Glutamatergic neuron (in vitro differentiated cells): ENCODE measurements at regions not wholly inside any gene's neighbourhood (a gene's known extent, or its start where the extent isn't known, plus 50 kb on each side); places are given as distances from the start of the nearest gene placed in this dataset.
"Not testable (repeated sequence)": the region's sequence is repeated elsewhere in the genome, so short reads cannot be mapped to it uniquely, and the experiment has no call there.

Experiments used
- DNase-seq: peaks from one replicate; pipeline ENCODE4 v3.0.0; 2022
- H3K27ac Mint-ChIP-seq: one replicate; pipeline ENCODE4 v1.8.0; 2020; ENCODE audit warnings: mild to moderate bottlenecking, mixed read lengths, inconsistent platforms; ENCODE audit not compliant: unreplicated experiment
- H3K27me3 Mint-ChIP-seq: one replicate; pipeline ENCODE4 v1.8.0; 2020; ENCODE audit warnings: mild to moderate bottlenecking, moderate library complexity, mixed read lengths, inconsistent platforms; ENCODE audit not compliant: unreplicated experiment
- H3K36me3 Mint-ChIP-seq: one replicate; pipeline ENCODE4 v1.8.0; 2020; ENCODE audit warnings: mild to moderate bottlenecking, mixed read lengths, inconsistent platforms; ENCODE audit not compliant: unreplicated experiment
- H3K4me1 Mint-ChIP-seq: one replicate; pipeline ENCODE4 v1.8.0; 2020; ENCODE audit warnings: mild to moderate bottlenecking, low read depth, mixed read lengths, inconsistent platforms; ENCODE audit not compliant: unreplicated experiment
- H3K4me3 Mint-ChIP-seq: one replicate; pipeline ENCODE4 v1.8.0; 2020; ENCODE audit warnings: mild to moderate bottlenecking, mixed read lengths, inconsistent platforms; ENCODE audit not compliant: unreplicated experiment
- H3K9me3 Mint-ChIP-seq: one replicate; pipeline ENCODE4 v1.8.0; 2020; ENCODE audit warnings: mild to moderate bottlenecking, moderate library complexity, mixed read lengths, inconsistent platforms; ENCODE audit not compliant: unreplicated experiment
- TF ChIP-seq, protein P1 (sequence below): fragments of 200-600 bp; sonication (generic); IDR thresholded peaks from one replicate; pipeline ENCODE4 v1.5.0; 2021; ENCODE audit not compliant: partially characterized antibody, unreplicated experiment

DNA sequence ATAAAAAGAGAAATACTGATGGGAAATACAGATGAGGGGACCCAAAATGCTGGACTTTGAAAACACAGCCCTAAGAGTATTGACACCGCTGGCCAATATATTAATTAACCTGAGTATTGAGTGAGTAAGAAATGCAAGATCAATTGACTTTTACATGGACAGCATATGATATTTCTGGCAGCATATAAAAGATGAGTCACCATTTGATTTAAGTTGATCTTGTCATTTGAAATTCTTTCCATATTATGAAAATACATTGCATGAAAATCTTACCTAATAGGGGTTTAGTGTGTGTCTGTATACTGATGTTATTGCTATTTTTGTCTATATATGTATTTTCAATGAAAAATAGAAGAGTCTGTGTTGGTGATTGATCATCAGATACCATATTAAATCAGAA is 619.6 kb downstream of the KCTD12 start:
- TF ChIP-seq, protein P1, sequence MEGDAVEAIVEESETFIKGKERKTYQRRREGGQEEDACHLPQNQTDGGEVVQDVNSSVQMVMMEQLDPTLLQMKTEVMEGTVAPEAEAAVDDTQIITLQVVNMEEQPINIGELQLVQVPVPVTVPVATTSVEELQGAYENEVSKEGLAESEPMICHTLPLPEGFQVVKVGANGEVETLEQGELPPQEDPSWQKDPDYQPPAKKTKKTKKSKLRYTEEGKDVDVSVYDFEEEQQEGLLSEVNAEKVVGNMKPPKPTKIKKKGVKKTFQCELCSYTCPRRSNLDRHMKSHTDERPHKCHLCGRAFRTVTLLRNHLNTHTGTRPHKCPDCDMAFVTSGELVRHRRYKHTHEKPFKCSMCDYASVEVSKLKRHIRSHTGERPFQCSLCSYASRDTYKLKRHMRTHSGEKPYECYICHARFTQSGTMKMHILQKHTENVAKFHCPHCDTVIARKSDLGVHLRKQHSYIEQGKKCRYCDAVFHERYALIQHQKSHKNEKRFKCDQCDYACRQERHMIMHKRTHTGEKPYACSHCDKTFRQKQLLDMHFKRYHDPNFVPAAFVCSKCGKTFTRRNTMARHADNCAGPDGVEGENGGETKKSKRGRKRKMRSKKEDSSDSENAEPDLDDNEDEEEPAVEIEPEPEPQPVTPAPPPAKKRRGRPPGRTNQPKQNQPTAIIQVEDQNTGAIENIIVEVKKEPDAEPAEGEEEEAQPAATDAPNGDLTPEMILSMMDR: no peak
- DNase-seq: no peak
- H3K36me3 Mint-ChIP-seq: no peaks in the 10 kb centered on the region
- no peaks in the 10 kb centered on the region for H3K9me3 Mint-ChIP-seq
- H3K27ac Mint-ChIP-seq: no peak overlapping the region
- H3K27me3 Mint-ChIP-seq: no peaks in the 10 kb centered on the region
- H3K4me3 Mint-ChIP-seq: no peak overlapping the region
- H3K4me1 Mint-ChIP-seq: no peaks in the 10 kb centered on the region

DNA sequence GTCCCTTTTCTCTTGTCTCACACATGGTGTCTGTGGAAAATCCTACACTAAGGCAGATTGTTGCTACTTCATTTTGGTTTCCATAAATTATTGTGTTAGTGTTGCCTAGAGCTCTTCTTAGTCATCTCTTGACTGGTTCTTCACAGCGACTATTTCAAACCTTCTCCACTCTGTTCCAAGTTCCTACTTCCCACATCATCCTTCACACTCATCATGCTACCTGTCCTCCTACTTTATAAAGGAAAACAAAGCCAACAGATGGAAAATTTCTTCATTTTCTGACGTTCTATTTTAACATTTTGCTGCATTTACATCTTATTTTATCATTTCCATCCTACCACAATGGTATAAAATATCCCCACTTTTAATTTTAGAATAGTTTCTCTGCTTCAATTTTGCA is 614.1 kb downstream of the LMO7 start:
- Mint-ChIP-seq H3K36me3 (no peaks in the 10 kb centered on the region), H3K4me1 (peaks cover 1% of the 10 kb centered on the region), H3K4me3 (no peak overlapping the region), H3K27ac (no peak overlapping the region), H3K9me3 (no peaks in the 10 kb centered on the region), H3K27me3 (peaks cover under 1% of the 10 kb centered on the region)
- no peak for DNase-seq
- TF ChIP-seq, protein P1: no peak

DNA sequence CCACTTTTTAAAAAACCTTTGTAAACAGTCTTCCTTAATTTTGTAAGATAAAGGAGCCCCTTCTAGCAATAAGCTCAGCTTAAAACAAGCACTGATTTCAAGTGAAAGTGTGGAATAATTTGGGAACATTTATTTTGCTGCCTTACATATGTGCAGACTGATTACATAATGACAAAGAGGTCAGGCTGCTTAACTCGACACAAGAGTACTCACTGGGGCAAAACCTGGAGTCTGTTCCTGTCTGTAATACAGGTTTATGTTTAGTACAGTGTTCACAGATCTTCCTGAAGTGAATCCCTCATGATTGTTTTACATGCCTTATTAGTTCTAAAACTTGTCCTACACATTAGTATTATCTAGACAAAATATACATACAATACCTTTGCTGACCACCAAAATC is 609.8 kb downstream of the LMO7 start:
- Mint-ChIP-seq H3K27me3 (peaks cover 2% of the 10 kb centered on the region), H3K36me3 (no peaks in the 10 kb centered on the region), H3K9me3 (peaks cover 2% of the 10 kb centered on the region), H3K4me1 (peaks cover 6% of the 10 kb centered on the region), H3K27ac (peak overlapping the region; percentile 77), H3K4me3 (no peak overlapping the region)
- no peak for DNase-seq
- TF ChIP-seq, protein P1: no peak

DNA sequence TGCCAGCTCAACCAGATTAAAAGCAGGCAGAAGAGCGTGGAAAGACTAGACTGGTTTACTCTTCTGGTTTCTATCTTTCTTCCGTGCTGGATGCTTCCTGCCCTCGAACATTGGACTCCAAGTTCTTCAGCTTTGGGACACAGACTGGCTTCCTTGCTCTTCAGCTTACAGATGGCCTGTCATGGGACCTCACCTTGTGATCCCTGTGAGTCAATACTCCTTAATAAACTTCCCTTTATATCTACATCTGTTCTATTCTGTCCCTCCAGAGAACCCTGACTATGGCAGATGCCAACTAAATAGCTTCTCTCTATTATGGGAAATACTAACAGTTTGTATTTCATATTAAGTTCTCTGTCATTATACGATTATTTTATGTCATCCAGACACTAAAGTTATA is 609.1 kb downstream of the LMO7 start:
- peak overlapping the region; percentile 68 for H3K27ac Mint-ChIP-seq

DNA sequence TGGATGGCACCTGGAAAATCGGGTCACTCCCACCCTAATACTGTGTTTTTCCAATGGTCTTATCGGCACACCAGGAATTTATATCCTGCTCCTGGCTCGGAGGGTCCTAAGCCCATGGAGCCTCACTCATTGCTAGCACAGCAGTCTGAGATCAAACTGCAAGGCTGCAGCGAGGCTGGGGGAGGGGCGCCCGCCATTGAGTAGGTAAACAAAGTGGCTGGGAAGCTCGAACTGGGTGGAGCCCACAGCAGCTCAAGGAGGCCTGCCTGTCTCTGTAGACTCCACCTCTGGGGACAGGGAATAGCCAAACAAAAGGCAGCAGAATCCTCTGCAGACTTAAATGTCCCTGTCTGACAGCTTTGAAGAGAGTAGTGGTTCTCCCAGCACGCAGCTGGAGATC is 607.0 kb downstream of the LMO7 start:
- not testable (repeated sequence) for H3K9me3 Mint-ChIP-seq, DNase-seq, H3K27me3 Mint-ChIP-seq, H3K27ac Mint-ChIP-seq, H3K4me1 Mint-ChIP-seq, H3K36me3 Mint-ChIP-seq, H3K4me3 Mint-ChIP-seq

More for the DNA sequence above, 609.1 kb downstream of the LMO7 start:
- peaks cover 2% of the 10 kb centered on the region for H3K9me3 Mint-ChIP-seq
- H3K27me3 Mint-ChIP-seq: peaks cover 2% of the 10 kb centered on the region
- H3K4me3 Mint-ChIP-seq: no peak overlapping the region
- TF ChIP-seq, protein P1: no peak
- no peak for DNase-seq
- no peaks in the 10 kb centered on the region for H3K36me3 Mint-ChIP-seq
- H3K4me1 Mint-ChIP-seq: peaks cover 6% of the 10 kb centered on the region

DNA sequence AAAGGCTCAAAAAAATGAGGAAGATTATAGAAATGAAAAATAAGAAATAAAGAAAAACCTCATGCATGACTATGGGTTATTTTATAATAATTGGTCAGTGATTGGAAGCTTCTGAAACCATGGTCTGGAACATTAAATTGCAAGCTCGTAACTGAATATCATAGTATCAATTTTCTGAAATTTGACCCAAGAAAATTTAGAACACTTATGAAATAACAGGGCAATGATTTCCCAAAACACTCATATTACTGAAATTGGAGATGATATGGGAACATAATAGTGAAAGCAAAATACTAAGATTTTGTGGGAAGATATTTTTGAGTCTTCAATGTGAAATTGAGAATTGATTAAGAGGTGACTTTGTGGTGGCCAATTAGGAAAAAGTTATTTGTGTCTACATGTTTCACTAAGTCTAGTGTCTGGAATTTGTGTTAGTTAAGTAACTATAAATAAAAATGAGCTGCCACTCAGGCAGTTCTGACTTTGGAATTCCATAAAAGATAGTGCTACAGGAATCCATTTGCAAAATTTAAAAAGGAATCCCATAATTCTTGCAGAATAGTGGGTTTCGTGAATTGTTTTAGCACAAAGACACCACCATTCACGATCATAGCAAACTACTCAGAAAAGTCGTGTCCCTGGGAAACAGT is 603.0 kb downstream of the LMO7 start:
- no peak overlapping the region for H3K4me3 Mint-ChIP-seq

More for the DNA sequence above, 603.0 kb downstream of the LMO7 start:
- peaks cover 2% of the 10 kb centered on the region for H3K9me3 Mint-ChIP-seq
- no peaks in the 10 kb centered on the region for H3K27me3 Mint-ChIP-seq
- H3K36me3 Mint-ChIP-seq: no peaks in the 10 kb centered on the region
- H3K27ac Mint-ChIP-seq: no peak overlapping the region
- TF ChIP-seq, protein P1: no peak
- H3K4me1 Mint-ChIP-seq: no peaks in the 10 kb centered on the region
- no peak for DNase-seq
